ENCODE measurements at regions not wholly inside any gene's neighbourhood (a gene's known extent, or its start where the extent isn't known, plus 50 kb on each side); places are given as distances from the start of the nearest gene placed in this dataset.

- H3K27ac Mint-ChIP-seq, result no peak overlapping the region
- ATAC-seq (no peak), DNase-seq (ENCODE audit: low spot score) (no peak)
- H3K9me3 Mint-ChIP-seq, result peaks cover 4% of the 10 kb centered on the region; the same call in 1 of the 2 replicates
- TF ChIP-seq ERG (CRISPR knock-in tag; IDR thresholded peaks at IDR 0.05) (no peak), ZNF512 (CRISPR knock-in tag; IDR thresholded peaks at IDR 0.05; ENCODE audit: borderline replicate concordance) (no peak), NR2C2 (CRISPR knock-in tag; IDR thresholded peaks at IDR 0.05) (no peak), GTF2I (CRISPR knock-in tag; conservative IDR thresholded peaks at IDR 0.05) (no peak), ETV6 (CRISPR knock-in tag; IDR thresholded peaks at IDR 0.05) (no peak), ZNF423 (CRISPR knock-in tag; IDR thresholded peaks at IDR 0.05) (no peak), ZBTB21 (CRISPR knock-in tag; IDR thresholded peaks at IDR 0.05; ENCODE audit: borderline replicate concordance) (no peak), ATF2 (CRISPR knock-in tag; IDR thresholded peaks at IDR 0.05; ENCODE audit: borderline replicate concordance, low read depth) (no peak), ZBTB43 (CRISPR knock-in tag; IDR thresholded peaks at IDR 0.05) (no peak), TP53 (CRISPR knock-in tag; IDR thresholded peaks at IDR 0.05) (no peak), AFF4 (CRISPR knock-in tag; IDR thresholded peaks at IDR 0.05; ENCODE audit: borderline replicate concordance) (no peak), PRRX2 (CRISPR knock-in tag; IDR thresholded peaks at IDR 0.05) (no peak), SMAD3 (CRISPR knock-in tag; IDR thresholded peaks at IDR 0.05; ENCODE audit: borderline replicate concordance) (no peak), ZSCAN18 (CRISPR knock-in tag; IDR thresholded peaks at IDR 0.05) (no peak), E2F4 (CRISPR knock-in tag; IDR thresholded peaks at IDR 0.05; ENCODE audit: borderline replicate concordance, low read depth) (no peak), NR3C1 (CRISPR knock-in tag; conservative IDR thresholded peaks at IDR 0.05; ENCODE audit: low read depth) (no peak), IRF2 (CRISPR knock-in tag; IDR thresholded peaks at IDR 0.05; ENCODE audit: borderline replicate concordance, low read depth) (no peak), ZNF532 (CRISPR knock-in tag; IDR thresholded peaks at IDR 0.05; ENCODE audit: borderline replicate concordance) (no peak), FOXP1 (CRISPR knock-in tag; IDR thresholded peaks at IDR 0.05; ENCODE audit: borderline replicate concordance) (no peak)
- H3K4me1 Mint-ChIP-seq, result peaks cover 7% of the 10 kb centered on the region
- H3K36me3 Mint-ChIP-seq, result no peaks in the 10 kb centered on the region
- H3K4me3 Mint-ChIP-seq, result no peak overlapping the region
- ChIA-PET CTCF (no interaction called here), POLR2A (no interaction called here)
- no peaks in the 10 kb centered on the region for H3K27me3 Mint-ChIP-seq (ENCODE audit: low read depth)
Measured at GRCh38 chr2:128799730-128800129, 481.1 kb upstream of the HS6ST1 start.
